GM23338 (cell line): ENCODE measurements at regions not wholly inside any gene's neighbourhood (a gene's known extent, or its start where the extent isn't known, plus 50 kb on each side); places are given as distances from the start of the nearest gene placed in this dataset.

Experiments
- CREB1 ChIP-seq: fragments of 250-450 bp; sonication (Bioruptor Pico); IDR thresholded peaks from 2 replicates; pipeline ENCODE4 v1.5.0; 2020; ENCODE audit warnings: low read depth, mild to moderate bottlenecking, moderate library complexity
- EZH2 ChIP-seq: fragments of 200-600 bp; sonication (generic); IDR thresholded peaks from one replicate; pipeline ENCODE4 v1.8.0; 2017; ENCODE audit warnings: antibody characterized with exemption, mild to moderate bottlenecking, low read depth; ENCODE audit not compliant: unreplicated experiment
- EZH2phosphoT487 ChIP-seq: fragments of 200-600 bp; sonication (generic); IDR thresholded peaks from one replicate; pipeline ENCODE4 v1.8.1; 2018; ENCODE audit warnings: antibody characterized with exemption; ENCODE audit not compliant: unreplicated experiment
- POLR2AphosphoS5 ChIP-seq: IDR thresholded peaks from 2 replicates; pipeline ENCODE4 v1.6.1; 2016; ENCODE audit warnings: antibody characterized with exemption, low read depth
- ZNF331 ChIP-seq: fragments of 250-450 bp; sonication (Bioruptor Pico); IDR thresholded peaks from 2 replicates; pipeline ENCODE4 v1.5.0; 2020; ENCODE audit warnings: low read depth, mild to moderate bottlenecking, moderate library complexity
- TF ChIP-seq, protein P1 (sequence below), 2 experiments: fragments of 200-600 bp in 1 of 2; sonication (generic) in 1 of 2; conservative IDR thresholded peaks; 2 replicates each; pipeline versions ENCODE4 v1.5.1 to v1.6.1; 2016 to 2017; ENCODE audit warnings: antibody characterized with exemption in 2 of 2, low read depth in 2 of 2, mild to moderate bottlenecking in 2 of 2, moderate library complexity in 1 of 2
- TF ChIP-seq, protein P2 (sequence below): IDR thresholded peaks from one replicate; pipeline ENCODE4 v1.6.1; 2018; ENCODE audit warnings: antibody characterized with exemption; ENCODE audit not compliant: unreplicated experiment

DNA sequence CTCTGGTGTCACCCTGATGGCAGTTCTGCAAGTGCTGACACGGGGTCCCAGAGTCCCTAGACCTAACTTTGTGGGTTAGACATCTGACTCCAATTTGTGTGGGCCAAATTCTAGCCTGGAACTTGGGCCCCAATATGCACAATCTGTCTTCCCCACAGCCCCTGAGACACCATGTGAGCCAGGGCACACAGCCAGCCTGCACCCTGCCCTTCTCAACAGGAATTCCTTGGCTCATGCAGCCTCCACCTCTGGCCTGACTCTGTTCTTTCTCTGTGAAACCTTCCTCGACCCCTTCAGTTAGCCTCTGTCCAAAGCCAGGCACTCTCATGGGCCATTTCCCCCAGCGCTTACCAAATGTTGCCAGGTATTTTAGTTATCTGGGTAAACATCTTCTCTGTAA is 59.1 kb upstream of the POU2AF1 start:
- TF ChIP-seq CREB1 (CRISPR knock-in tag) (no peak), EZH2 (no peak), EZH2phosphoT487 (no peak), POLR2AphosphoS5 (no peak), ZNF331 (no peak)
- TF ChIP-seq, protein P1, sequence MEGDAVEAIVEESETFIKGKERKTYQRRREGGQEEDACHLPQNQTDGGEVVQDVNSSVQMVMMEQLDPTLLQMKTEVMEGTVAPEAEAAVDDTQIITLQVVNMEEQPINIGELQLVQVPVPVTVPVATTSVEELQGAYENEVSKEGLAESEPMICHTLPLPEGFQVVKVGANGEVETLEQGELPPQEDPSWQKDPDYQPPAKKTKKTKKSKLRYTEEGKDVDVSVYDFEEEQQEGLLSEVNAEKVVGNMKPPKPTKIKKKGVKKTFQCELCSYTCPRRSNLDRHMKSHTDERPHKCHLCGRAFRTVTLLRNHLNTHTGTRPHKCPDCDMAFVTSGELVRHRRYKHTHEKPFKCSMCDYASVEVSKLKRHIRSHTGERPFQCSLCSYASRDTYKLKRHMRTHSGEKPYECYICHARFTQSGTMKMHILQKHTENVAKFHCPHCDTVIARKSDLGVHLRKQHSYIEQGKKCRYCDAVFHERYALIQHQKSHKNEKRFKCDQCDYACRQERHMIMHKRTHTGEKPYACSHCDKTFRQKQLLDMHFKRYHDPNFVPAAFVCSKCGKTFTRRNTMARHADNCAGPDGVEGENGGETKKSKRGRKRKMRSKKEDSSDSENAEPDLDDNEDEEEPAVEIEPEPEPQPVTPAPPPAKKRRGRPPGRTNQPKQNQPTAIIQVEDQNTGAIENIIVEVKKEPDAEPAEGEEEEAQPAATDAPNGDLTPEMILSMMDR (conservative IDR thresholded peaks at IDR 0.05; ENCODE audit: low read depth in 2 of 2) = no peak
- TF ChIP-seq, protein P2, sequence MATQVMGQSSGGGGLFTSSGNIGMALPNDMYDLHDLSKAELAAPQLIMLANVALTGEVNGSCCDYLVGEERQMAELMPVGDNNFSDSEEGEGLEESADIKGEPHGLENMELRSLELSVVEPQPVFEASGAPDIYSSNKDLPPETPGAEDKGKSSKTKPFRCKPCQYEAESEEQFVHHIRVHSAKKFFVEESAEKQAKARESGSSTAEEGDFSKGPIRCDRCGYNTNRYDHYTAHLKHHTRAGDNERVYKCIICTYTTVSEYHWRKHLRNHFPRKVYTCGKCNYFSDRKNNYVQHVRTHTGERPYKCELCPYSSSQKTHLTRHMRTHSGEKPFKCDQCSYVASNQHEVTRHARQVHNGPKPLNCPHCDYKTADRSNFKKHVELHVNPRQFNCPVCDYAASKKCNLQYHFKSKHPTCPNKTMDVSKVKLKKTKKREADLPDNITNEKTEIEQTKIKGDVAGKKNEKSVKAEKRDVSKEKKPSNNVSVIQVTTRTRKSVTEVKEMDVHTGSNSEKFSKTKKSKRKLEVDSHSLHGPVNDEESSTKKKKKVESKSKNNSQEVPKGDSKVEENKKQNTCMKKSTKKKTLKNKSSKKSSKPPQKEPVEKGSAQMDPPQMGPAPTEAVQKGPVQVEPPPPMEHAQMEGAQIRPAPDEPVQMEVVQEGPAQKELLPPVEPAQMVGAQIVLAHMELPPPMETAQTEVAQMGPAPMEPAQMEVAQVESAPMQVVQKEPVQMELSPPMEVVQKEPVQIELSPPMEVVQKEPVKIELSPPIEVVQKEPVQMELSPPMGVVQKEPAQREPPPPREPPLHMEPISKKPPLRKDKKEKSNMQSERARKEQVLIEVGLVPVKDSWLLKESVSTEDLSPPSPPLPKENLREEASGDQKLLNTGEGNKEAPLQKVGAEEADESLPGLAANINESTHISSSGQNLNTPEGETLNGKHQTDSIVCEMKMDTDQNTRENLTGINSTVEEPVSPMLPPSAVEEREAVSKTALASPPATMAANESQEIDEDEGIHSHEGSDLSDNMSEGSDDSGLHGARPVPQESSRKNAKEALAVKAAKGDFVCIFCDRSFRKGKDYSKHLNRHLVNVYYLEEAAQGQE = no peak
